KMS-11 (cell line): ENCODE measurements at regions not wholly inside any gene's neighbourhood (a gene's known extent, or its start where the extent isn't known, plus 50 kb on each side); places are given as distances from the start of the nearest gene placed in this dataset.

Experiments used
- H2AFZ ChIP-seq: fragments of 200-600 bp; sonication (generic); 2 replicates; pipeline ENCODE4 v1.6.1; 2016; ENCODE audit warnings: antibody characterized with exemption, mixed run types, low read depth
- H3K27ac ChIP-seq: fragments of 200-600 bp; sonication (generic); 2 replicates; pipeline ENCODE4 v1.6.1; 2016; ENCODE audit warnings: mild to moderate bottlenecking, mixed run types
- H3K27me3 ChIP-seq: fragments of 200-600 bp; sonication (generic); 2 replicates; pipeline ENCODE4 v1.6.1; 2017; ENCODE audit warnings: mild to moderate bottlenecking, low read depth, mixed run types, moderate library complexity; ENCODE audit not compliant: insufficient read depth
- H3K36me3 ChIP-seq: fragments of 200-600 bp; sonication (generic); 2 replicates; pipeline ENCODE4 v1.6.1; 2017; ENCODE audit warnings: mild to moderate bottlenecking, mixed run types; ENCODE audit not compliant: insufficient read depth
- H3K4me1 ChIP-seq: fragments of 200-600 bp; sonication (generic); 2 replicates; pipeline ENCODE4 v1.6.1; 2016; ENCODE audit warnings: mild to moderate bottlenecking, low read depth, mixed run types; ENCODE audit not compliant: poor library complexity, severe bottlenecking
- H3K4me2 ChIP-seq: fragments of 200-600 bp; sonication (generic); 2 replicates; pipeline ENCODE4 v1.7.0; 2016; ENCODE audit warnings: mild to moderate bottlenecking, mixed run types
- H3K4me3 ChIP-seq: fragments of 200-600 bp; sonication (generic); IDR thresholded peaks from 2 replicates; pipeline ENCODE4 v1.6.1; 2017; ENCODE audit warnings: low read depth, low read length, mixed read lengths; ENCODE audit not compliant: insufficient read depth
- H3K79me2 ChIP-seq: fragments of 200-600 bp; sonication (generic); 2 replicates; pipeline ENCODE4 v1.6.1; 2016; ENCODE audit warnings: low read depth, mixed run types; ENCODE audit not compliant: insufficient read depth
- H3K9ac ChIP-seq: fragments of 200-600 bp; sonication (generic); 2 replicates; pipeline ENCODE4 v1.6.1; 2016; ENCODE audit warnings: mild to moderate bottlenecking, mixed run types
- H4K20me1 ChIP-seq: fragments of 200-600 bp; sonication (generic); 2 replicates; pipeline ENCODE4 v1.6.1; 2016; ENCODE audit warnings: mild to moderate bottlenecking, mixed run types; ENCODE audit not compliant: insufficient read depth
- CTCF ChIP-seq: fragments of 200-600 bp; sonication (generic); conservative IDR thresholded peaks from 2 replicates; pipeline ENCODE4 v1.6.1; 2017; ENCODE audit warnings: low read depth, mild to moderate bottlenecking, antibody characterized with exemption, low read length, moderate library complexity, mixed read lengths

DNA sequence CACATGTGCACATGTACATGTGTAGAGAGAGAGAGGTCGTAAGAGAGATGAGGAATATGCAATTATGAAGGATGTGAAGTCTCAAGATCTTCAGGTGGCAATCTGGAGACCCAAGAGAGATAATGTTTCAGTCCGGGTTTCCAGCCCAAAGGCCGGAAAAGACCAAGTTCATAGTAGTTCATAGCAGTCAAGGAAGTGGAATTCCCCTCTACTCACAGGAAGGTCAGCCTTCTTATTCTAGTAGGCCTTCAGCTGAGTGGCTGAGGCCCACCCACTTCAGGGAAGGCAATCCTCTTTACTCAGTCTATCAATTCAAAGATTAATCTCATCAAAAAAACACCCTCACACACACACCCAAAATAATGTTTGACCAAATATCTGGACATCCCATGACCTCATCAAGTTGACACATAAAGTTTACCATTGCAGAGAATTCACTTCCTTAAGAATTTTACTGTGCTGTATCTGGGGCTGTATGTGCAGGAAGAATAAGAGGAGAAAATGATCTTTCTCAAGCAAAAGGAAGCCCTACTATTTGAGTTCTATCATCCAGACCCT lies 114.6 kb downstream of the TNFSF18 start:
- Histone ChIP-seq H3K27ac (no peak overlapping the region), H4K20me1 (no peaks in the 10 kb centered on the region), H2AFZ (no peak overlapping the region), H3K4me1 (no peaks in the 10 kb centered on the region), H3K27me3 (no peaks in the 10 kb centered on the region), H3K4me2 (no peak overlapping the region), H3K4me3 (no peak overlapping the region), H3K36me3 (no peaks in the 10 kb centered on the region), H3K9ac (no peak overlapping the region), H3K79me2 (no peaks in the 10 kb centered on the region)
- no peak for TF ChIP-seq CTCF

GRCh38 chr1:172938681-172939080 lies 112.1 kb downstream of the TNFSF18 start:
- no peak overlapping the region for H3K9ac ChIP-seq
- H4K20me1 ChIP-seq, result no peaks in the 10 kb centered on the region
- H3K4me3 ChIP-seq, result no peak overlapping the region
- no peak for TF ChIP-seq CTCF
- H3K27ac ChIP-seq, result no peak overlapping the region
- H3K4me1 ChIP-seq, result no peaks in the 10 kb centered on the region
- H3K4me2 ChIP-seq, result no peak overlapping the region
- no peaks in the 10 kb centered on the region for H3K36me3 ChIP-seq
- no peaks in the 10 kb centered on the region for H3K79me2 ChIP-seq
- no peaks in the 10 kb centered on the region for H3K27me3 ChIP-seq
- no peak overlapping the region for H2AFZ ChIP-seq

- H3K4me3 ChIP-seq, result no peak overlapping the region
- no peaks in the 10 kb centered on the region for H3K27me3 ChIP-seq
- no peak overlapping the region for H2AFZ ChIP-seq
- H4K20me1 ChIP-seq, result no peaks in the 10 kb centered on the region
- no peaks in the 10 kb centered on the region for H3K36me3 ChIP-seq
- H3K79me2 ChIP-seq, result no peaks in the 10 kb centered on the region
- H3K4me1 ChIP-seq, result no peaks in the 10 kb centered on the region
- H3K4me2 ChIP-seq, result no peak overlapping the region
- no peak overlapping the region for H3K9ac ChIP-seq
- no peak for TF ChIP-seq CTCF
- no peak overlapping the region for H3K27ac ChIP-seq
These were observed 111.3 kb downstream of the TNFSF18 start for GRCh38 chr1:172939475-172939874.

DNA sequence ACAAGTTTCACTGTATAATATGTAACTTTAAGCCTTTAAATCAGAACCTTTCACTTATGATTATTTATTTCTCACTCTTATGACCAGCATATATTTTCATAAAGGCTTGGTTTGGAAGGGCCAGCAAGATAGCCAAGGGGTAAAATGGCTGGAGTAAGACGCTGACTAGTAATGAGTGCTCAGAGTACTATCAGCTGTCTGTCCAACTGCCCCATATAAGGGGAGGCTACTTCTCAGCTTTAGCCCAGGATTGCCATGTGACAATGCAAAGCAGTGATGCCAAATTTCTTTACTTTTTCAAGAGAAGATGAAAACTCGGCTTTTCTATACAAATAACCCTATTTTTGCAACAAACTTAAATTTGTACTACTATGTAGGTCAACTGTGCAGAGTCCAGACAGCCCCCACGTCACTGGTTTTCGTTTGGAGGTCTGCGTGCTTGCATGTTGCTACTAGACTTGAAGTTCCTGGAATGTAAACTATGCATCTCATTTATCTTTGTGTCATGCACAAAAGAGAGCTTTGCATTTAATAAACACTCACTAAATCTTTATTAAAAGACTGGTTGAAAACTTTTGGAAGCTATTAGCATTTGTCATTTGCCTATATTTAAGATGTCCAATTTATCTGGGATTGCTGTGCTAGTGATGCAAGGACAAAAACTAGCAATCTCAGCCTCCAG lies 110.4 kb downstream of the TNFSF18 start:
- Histone ChIP-seq H3K79me2 (no peaks in the 10 kb centered on the region), H3K4me2 (no peak overlapping the region), H2AFZ (no peak overlapping the region), H3K27me3 (no peaks in the 10 kb centered on the region), H3K36me3 (no peaks in the 10 kb centered on the region), H3K27ac (no peak overlapping the region), H4K20me1 (no peaks in the 10 kb centered on the region), H3K4me3 (no peak overlapping the region), H3K9ac (no peak overlapping the region), H3K4me1 (no peaks in the 10 kb centered on the region)
- no peak for TF ChIP-seq CTCF
